GM21526 (cell line): ENCODE measurements at regions not wholly inside any gene's neighbourhood (a gene's known extent, or its start where the extent isn't known, plus 50 kb on each side); places are given as distances from the start of the nearest gene placed in this dataset.
"Not testable (repeated sequence)": the region's sequence is repeated elsewhere in the genome, so short reads cannot be mapped to it uniquely, and the experiment has no call there.

Experiments used
- ATAC-seq: cut with Tn5 transposase; IDR thresholded peaks from one replicate; pipeline ENCODE4 v1.9.1; 2021; ENCODE audit warnings: moderate library complexity; ENCODE audit not compliant: unreplicated experiment, low FRiP score

GRCh38 chr1:56094168-56094567 is 485.2 kb downstream of the PLPP3 start:
- no peak for ATAC-seq

- ATAC-seq = no peak
These were observed 486.4 kb downstream of the PLPP3 start for GRCh38 chr1:56092684-56093570.

- ATAC-seq = not testable (repeated sequence)
These were observed 489.5 kb downstream of the PLPP3 start for GRCh38 chr1:56089826-56090225.

GRCh38 chr1:56084246-56084645 is 495.1 kb downstream of the PLPP3 start:
- no peak for ATAC-seq

- no peak for ATAC-seq
These were observed 497.6 kb downstream of the PLPP3 start for GRCh38 chr1:56081736-56082135.

- ATAC-seq = no peak
These were observed 498.2 kb downstream of the PLPP3 start for GRCh38 chr1:56081173-56081572.

GRCh38 chr1:56080123-56080522 is 499.2 kb downstream of the PLPP3 start:
- no peak for ATAC-seq

- ATAC-seq = no peak
These were observed 500.0 kb downstream of the PLPP3 start for GRCh38 chr1:56079391-56079790.

GRCh38 chr1:56077206-56077605 is 502.2 kb downstream of the PLPP3 start:
- no peak for ATAC-seq

- ATAC-seq = no peak
These were observed 505.2 kb downstream of the PLPP3 start for GRCh38 chr1:56074007-56074651.

- no peak for ATAC-seq
These were observed 505.8 kb downstream of the PLPP3 start for GRCh38 chr1:56073614-56074006.

- no peak for ATAC-seq
These were observed 506.2 kb downstream of the PLPP3 start for GRCh38 chr1:56073206-56073605.

- ATAC-seq = no peak
These were observed 507.1 kb downstream of the PLPP3 start for GRCh38 chr1:56072310-56072709.

GRCh38 chr1:56071351-56071750 is 508.0 kb downstream of the PLPP3 start:
- no peak for ATAC-seq

- no peak for ATAC-seq
These were observed 508.8 kb downstream of the PLPP3 start for GRCh38 chr1:56070601-56071000.

GRCh38 chr1:56069824-56070223 is 509.5 kb downstream of the PLPP3 start:
- ATAC-seq = no peak

GRCh38 chr1:56068908-56069307 is 510.5 kb downstream of the PLPP3 start:
- no peak for ATAC-seq

GRCh38 chr1:56068210-56068609 is 511.2 kb downstream of the PLPP3 start:
- no peak for ATAC-seq

- no peak for ATAC-seq
These were observed 513.6 kb downstream of the PLPP3 start for GRCh38 chr1:56065729-56066128.

GRCh38 chr1:56064705-56065104 is 514.7 kb downstream of the PLPP3 start:
- ATAC-seq = no peak

- no peak for ATAC-seq
These were observed 515.9 kb downstream of the PLPP3 start for GRCh38 chr1:56063461-56063860.

- ATAC-seq = no peak
These were observed 516.7 kb downstream of the PLPP3 start for GRCh38 chr1:56062625-56063024.
